ENCODE measurements at regions not wholly inside any gene's neighbourhood (a gene's known extent, or its start where the extent isn't known, plus 50 kb on each side); places are given as distances from the start of the nearest gene placed in this dataset.

- no peaks in the 10 kb centered on the region for H3K9me3 Mint-ChIP-seq (ENCODE audit: unreplicated experiment)
- no peak for TF ChIP-seq CTCF (IDR thresholded peaks at IDR 0.05; ENCODE audit: unreplicated experiment)
- no peak overlapping the region for H3K4me3 Mint-ChIP-seq (ENCODE audit: unreplicated experiment)
- H3K27me3 Mint-ChIP-seq (ENCODE audit: unreplicated experiment), result no peaks in the 10 kb centered on the region
- no peaks in the 10 kb centered on the region for H3K4me1 Mint-ChIP-seq (ENCODE audit: unreplicated experiment)
- no peaks in the 10 kb centered on the region for H3K36me3 Mint-ChIP-seq (ENCODE audit: low read depth, unreplicated experiment)
- no peak overlapping the region for H3K27ac Mint-ChIP-seq (ENCODE audit: unreplicated experiment)
- DNase-seq (ENCODE audit: low spot score), result no peak
Observed at GRCh38 chr9:103068753-103069152, 73.6 kb downstream of the CYLC2 start.

GRCh38 chr9:103078581-103078980 is 83.4 kb downstream of the CYLC2 start:
- Mint-ChIP-seq H3K27me3 (ENCODE audit: unreplicated experiment) (peaks cover 1% of the 10 kb centered on the region), H3K9me3 (ENCODE audit: unreplicated experiment) (peaks cover 12% of the 10 kb centered on the region), H3K4me1 (ENCODE audit: unreplicated experiment) (no peaks in the 10 kb centered on the region), H3K4me3 (ENCODE audit: unreplicated experiment) (no peak overlapping the region), H3K36me3 (ENCODE audit: low read depth, unreplicated experiment) (no peaks in the 10 kb centered on the region), H3K27ac (ENCODE audit: unreplicated experiment) (no peak overlapping the region)
- DNase-seq (ENCODE audit: low spot score), result no peak
- TF ChIP-seq CTCF (IDR thresholded peaks at IDR 0.05; ENCODE audit: unreplicated experiment), result no peak

- no peak for TF ChIP-seq CTCF (IDR thresholded peaks at IDR 0.05; ENCODE audit: unreplicated experiment)
- Mint-ChIP-seq H3K9me3 (ENCODE audit: unreplicated experiment) (no peaks in the 10 kb centered on the region), H3K4me3 (ENCODE audit: unreplicated experiment) (no peak overlapping the region), H3K27me3 (ENCODE audit: unreplicated experiment) (peaks cover 1% of the 10 kb centered on the region), H3K36me3 (ENCODE audit: low read depth, unreplicated experiment) (no peaks in the 10 kb centered on the region), H3K27ac (ENCODE audit: unreplicated experiment) (no peak overlapping the region), H3K4me1 (ENCODE audit: unreplicated experiment) (no peaks in the 10 kb centered on the region)
- no peak for DNase-seq (ENCODE audit: low spot score)
Observed at GRCh38 chr9:103082494-103082893, 87.4 kb downstream of the CYLC2 start.

GRCh38 chr9:103089357-103089756 is 94.2 kb downstream of the CYLC2 start:
- Mint-ChIP-seq H3K9me3 (ENCODE audit: unreplicated experiment) (no peaks in the 10 kb centered on the region), H3K4me1 (ENCODE audit: unreplicated experiment) (no peaks in the 10 kb centered on the region), H3K4me3 (ENCODE audit: unreplicated experiment) (no peak overlapping the region), H3K27ac (ENCODE audit: unreplicated experiment) (no peak overlapping the region), H3K27me3 (ENCODE audit: unreplicated experiment) (no peaks in the 10 kb centered on the region), H3K36me3 (ENCODE audit: low read depth, unreplicated experiment) (no peaks in the 10 kb centered on the region)
- no peak for DNase-seq (ENCODE audit: low spot score)
- TF ChIP-seq CTCF (IDR thresholded peaks at IDR 0.05; ENCODE audit: unreplicated experiment), result no peak

- no peaks in the 10 kb centered on the region for H3K36me3 Mint-ChIP-seq (ENCODE audit: low read depth, unreplicated experiment)
Observed at GRCh38 chr9:103104101-103104500, 109.0 kb downstream of the CYLC2 start.

More at GRCh38 chr9:103104101-103104500, 109.0 kb downstream of the CYLC2 start:
- Mint-ChIP-seq H3K27ac (ENCODE audit: unreplicated experiment) (no peak overlapping the region), H3K27me3 (ENCODE audit: unreplicated experiment) (no peaks in the 10 kb centered on the region), H3K9me3 (ENCODE audit: unreplicated experiment) (peaks cover 16% of the 10 kb centered on the region), H3K4me1 (ENCODE audit: unreplicated experiment) (no peaks in the 10 kb centered on the region), H3K4me3 (ENCODE audit: unreplicated experiment) (no peak overlapping the region)
- TF ChIP-seq CTCF (IDR thresholded peaks at IDR 0.05; ENCODE audit: unreplicated experiment), result no peak
- no peak for DNase-seq (ENCODE audit: low spot score)
